ENCODE measurements at regions not wholly inside any gene's neighbourhood (a gene's known extent, or its start where the extent isn't known, plus 50 kb on each side); places are given as distances from the start of the nearest gene placed in this dataset.

- no peak overlapping the region for H3K4me3 ChIP-seq (replicated peaks; ENCODE audit: low read depth, low read length)
- TF ChIP-seq CTCF (IDR thresholded peaks at IDR 0.05; ENCODE audit: low read depth, low read length, missing control alignments): no peak
- DNase-seq (ENCODE audit: extremely low read depth, low read depth): no peak
Measured at GRCh38 chr12:76697849-76698248, 66.1 kb upstream of the ZDHHC17 start.

DNA sequence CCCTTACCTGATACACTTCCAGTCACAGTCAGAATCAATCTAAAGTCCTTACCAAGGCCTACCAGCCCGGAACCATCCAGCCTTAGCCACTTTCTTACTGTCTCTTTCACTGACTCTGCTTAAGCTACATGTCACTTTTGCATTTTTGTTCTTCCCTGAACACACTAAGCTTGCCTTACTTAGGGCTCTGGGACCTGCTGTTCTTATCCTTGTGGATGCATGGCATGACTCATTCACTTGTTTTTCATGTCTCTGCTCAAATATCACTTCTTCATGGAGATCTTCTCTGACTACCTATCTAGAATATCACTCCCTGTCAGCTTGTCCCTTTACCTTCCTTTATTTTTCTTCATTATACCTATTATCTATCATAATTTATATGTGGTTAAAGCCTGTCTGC lies 65.6 kb upstream of the ZDHHC17 start:
- no peak overlapping the region for H3K4me3 ChIP-seq (replicated peaks; ENCODE audit: low read depth, low read length)
- no peak for TF ChIP-seq CTCF (IDR thresholded peaks at IDR 0.05; ENCODE audit: low read depth, low read length, missing control alignments)
- DNase-seq (ENCODE audit: extremely low read depth, low read depth): no peak

DNA sequence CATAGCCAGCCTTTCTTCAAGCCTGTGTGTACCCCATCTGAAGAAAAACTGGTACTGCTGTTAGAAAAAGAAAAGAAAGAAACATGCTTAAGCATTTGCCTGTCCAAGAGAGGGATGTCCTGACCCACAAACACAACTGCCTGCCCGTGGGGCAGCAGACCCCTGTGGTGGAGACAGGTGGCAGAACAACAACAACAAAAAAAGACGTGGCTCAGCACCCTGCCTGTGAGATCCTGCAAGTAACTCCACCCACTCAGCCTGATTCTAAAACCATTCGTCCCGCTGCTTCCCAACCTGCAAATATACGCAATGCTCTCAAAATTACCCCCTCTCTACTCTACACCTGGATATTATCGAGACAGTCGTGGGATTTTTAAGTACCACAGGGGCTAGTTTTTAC lies 64.9 kb upstream of the ZDHHC17 start:
- no peak overlapping the region for H3K4me3 ChIP-seq (replicated peaks; ENCODE audit: low read depth, low read length)
- DNase-seq (ENCODE audit: extremely low read depth, low read depth): no peak
- TF ChIP-seq CTCF (IDR thresholded peaks at IDR 0.05; ENCODE audit: low read depth, low read length, missing control alignments): no peak

- no peak overlapping the region for H3K4me3 ChIP-seq (replicated peaks; ENCODE audit: low read depth, low read length)
- TF ChIP-seq CTCF (IDR thresholded peaks at IDR 0.05; ENCODE audit: low read depth, low read length, missing control alignments): no peak
- DNase-seq (ENCODE audit: extremely low read depth, low read depth): no peak
Measured at GRCh38 chr12:76701690-76702089, 62.2 kb upstream of the ZDHHC17 start.

DNA sequence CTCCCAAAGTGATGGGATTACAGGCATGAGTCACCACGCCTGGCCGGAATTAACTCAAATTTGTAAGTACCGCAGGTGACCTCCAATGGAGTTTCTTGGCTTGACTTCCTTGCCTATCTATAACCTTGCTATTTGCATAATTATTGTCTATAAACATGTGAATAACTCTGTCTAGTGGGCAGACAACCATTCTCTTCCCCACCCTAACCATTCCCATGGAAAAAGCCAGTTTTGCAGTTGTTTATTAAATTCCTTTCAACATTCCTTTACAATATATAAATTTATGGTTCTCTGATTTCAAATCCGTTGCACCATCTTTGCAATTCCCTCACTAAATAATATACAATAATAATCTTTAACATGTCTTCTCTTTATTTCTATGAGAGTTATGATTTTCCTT lies 61.0 kb upstream of the ZDHHC17 start:
- TF ChIP-seq CTCF (IDR thresholded peaks at IDR 0.05; ENCODE audit: low read depth, low read length, missing control alignments): no peak
- DNase-seq (ENCODE audit: extremely low read depth, low read depth): no peak
- no peak overlapping the region for H3K4me3 ChIP-seq (replicated peaks; ENCODE audit: low read depth, low read length)

GRCh38 chr12:76704693-76705092 lies 59.2 kb upstream of the ZDHHC17 start:
- DNase-seq (ENCODE audit: extremely low read depth, low read depth): no peak
- no peak for TF ChIP-seq CTCF (IDR thresholded peaks at IDR 0.05; ENCODE audit: low read depth, low read length, missing control alignments)

GRCh38 chr12:76706101-76706500 lies 57.8 kb upstream of the ZDHHC17 start:
- H3K4me3 ChIP-seq (replicated peaks; ENCODE audit: low read depth, low read length): no peak overlapping the region
- DNase-seq (ENCODE audit: extremely low read depth, low read depth): no peak
- no peak for TF ChIP-seq CTCF (IDR thresholded peaks at IDR 0.05; ENCODE audit: low read depth, low read length, missing control alignments)

More at GRCh38 chr12:76704693-76705092, 59.2 kb upstream of the ZDHHC17 start:
- no peak overlapping the region for H3K4me3 ChIP-seq (replicated peaks; ENCODE audit: low read depth, low read length)

All from HFF-Myc (cell line).